Spleen (tissue), 7 donors: ENCODE measurements at regions not wholly inside any gene's neighbourhood (a gene's known extent, or its start where the extent isn't known, plus 50 kb on each side); places are given as distances from the start of the nearest gene placed in this dataset.

Experiments
- POLR2A ChIP-seq, 3 donors: fragments of 450-650 bp; IDR thresholded peaks; one replicate each; pipeline ENCODE4 v1.5.1; 2017; ENCODE audit warnings: antibody characterized with exemption in 3 of 3, mild to moderate bottlenecking in 1 of 3
- POLR2AphosphoS5 ChIP-seq, 3 donors: sonication (generic); formaldehyde crosslinking; IDR thresholded peaks; one replicate each; pipeline ENCODE4 v1.5.1; 2017; ENCODE audit warnings: antibody characterized with exemption in 3 of 3
- TF ChIP-seq, protein P1 (sequence below), 11 experiments: fragments of 200-600 bp in 7 of 11; fragments of 450-650 bp in 4 of 11; sonication (generic) in 4 of 11; IDR thresholded peaks in 8 of 11; conservative IDR thresholded peaks in 3 of 11; 1 replicate in 7 of 11; 2 replicates in 4 of 11; pipeline versions ENCODE4 v1.4.0 to v1.8.0; 2016 to 2021; ENCODE audit warnings: antibody characterized with exemption in 11 of 11, inconsistent platforms in 4 of 11, mild to moderate bottlenecking in 1 of 11
- donor health status: DM: no; HTN: no; CAD: no; lungs with moderate emphysema.
- donor health status: DM: no; HTN: no; CAD: no.
- donor health status: DM: no; HTN: no; CAD: no.

DNA sequence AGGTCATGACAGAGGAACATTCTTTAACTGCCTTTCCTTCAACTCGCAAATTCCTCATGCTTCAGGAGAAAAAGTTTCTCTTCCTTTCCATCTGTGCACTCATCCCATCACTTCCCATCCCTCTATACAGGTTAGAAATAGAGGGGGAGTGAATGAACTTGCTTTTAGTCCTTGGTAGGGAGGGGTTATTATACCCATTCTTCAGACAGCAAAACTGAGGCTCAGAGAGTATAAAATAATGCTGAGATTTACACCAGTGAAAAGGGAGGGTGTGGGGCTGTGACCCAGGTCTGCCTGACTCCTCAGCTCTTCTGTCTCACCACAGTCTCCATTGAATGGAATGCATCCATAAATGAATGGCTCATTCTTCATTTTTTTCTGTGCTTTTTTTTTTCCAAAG lies 109.4 kb upstream of the RCN1 start:
- TF ChIP-seq POLR2A (IDR thresholded peaks at IDR 0.05) (no peak), POLR2AphosphoS5 (IDR thresholded peaks at IDR 0.05) (no peak)
- TF ChIP-seq, protein P1, sequence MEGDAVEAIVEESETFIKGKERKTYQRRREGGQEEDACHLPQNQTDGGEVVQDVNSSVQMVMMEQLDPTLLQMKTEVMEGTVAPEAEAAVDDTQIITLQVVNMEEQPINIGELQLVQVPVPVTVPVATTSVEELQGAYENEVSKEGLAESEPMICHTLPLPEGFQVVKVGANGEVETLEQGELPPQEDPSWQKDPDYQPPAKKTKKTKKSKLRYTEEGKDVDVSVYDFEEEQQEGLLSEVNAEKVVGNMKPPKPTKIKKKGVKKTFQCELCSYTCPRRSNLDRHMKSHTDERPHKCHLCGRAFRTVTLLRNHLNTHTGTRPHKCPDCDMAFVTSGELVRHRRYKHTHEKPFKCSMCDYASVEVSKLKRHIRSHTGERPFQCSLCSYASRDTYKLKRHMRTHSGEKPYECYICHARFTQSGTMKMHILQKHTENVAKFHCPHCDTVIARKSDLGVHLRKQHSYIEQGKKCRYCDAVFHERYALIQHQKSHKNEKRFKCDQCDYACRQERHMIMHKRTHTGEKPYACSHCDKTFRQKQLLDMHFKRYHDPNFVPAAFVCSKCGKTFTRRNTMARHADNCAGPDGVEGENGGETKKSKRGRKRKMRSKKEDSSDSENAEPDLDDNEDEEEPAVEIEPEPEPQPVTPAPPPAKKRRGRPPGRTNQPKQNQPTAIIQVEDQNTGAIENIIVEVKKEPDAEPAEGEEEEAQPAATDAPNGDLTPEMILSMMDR (IDR thresholded peaks at IDR 0.05 in 8 of 11, conservative IDR thresholded peaks at IDR 0.05 in 3 of 11): no peak
